ENCODE measurements at regions not wholly inside any gene's neighbourhood (a gene's known extent, or its start where the extent isn't known, plus 50 kb on each side); places are given as distances from the start of the nearest gene placed in this dataset.

DNA sequence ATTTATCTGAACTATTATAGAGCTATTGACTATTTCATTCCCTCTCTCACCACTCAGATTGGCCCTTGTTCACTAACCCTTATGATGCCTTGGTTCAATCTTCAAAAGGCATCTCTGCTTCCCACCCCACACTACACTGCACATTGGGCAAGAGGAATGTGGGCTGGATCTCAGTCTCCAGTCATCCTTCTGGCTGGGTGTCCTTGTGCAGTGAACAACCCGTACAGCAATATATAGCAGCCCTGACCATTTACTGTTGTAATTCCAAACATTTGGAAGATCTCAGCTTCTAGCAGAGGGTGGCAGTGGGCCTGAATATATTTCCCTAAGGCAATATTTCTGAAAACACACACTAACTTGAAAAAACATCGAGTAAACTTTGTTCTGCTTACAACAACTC, 199.2 kb upstream of the GDNF start:
- TF ChIP-seq ZFX (IDR thresholded peaks at IDR 0.05; ENCODE audit: borderline replicate concordance), result no peak
- TF ChIP-seq, protein P1, sequence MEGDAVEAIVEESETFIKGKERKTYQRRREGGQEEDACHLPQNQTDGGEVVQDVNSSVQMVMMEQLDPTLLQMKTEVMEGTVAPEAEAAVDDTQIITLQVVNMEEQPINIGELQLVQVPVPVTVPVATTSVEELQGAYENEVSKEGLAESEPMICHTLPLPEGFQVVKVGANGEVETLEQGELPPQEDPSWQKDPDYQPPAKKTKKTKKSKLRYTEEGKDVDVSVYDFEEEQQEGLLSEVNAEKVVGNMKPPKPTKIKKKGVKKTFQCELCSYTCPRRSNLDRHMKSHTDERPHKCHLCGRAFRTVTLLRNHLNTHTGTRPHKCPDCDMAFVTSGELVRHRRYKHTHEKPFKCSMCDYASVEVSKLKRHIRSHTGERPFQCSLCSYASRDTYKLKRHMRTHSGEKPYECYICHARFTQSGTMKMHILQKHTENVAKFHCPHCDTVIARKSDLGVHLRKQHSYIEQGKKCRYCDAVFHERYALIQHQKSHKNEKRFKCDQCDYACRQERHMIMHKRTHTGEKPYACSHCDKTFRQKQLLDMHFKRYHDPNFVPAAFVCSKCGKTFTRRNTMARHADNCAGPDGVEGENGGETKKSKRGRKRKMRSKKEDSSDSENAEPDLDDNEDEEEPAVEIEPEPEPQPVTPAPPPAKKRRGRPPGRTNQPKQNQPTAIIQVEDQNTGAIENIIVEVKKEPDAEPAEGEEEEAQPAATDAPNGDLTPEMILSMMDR (IDR thresholded peaks at IDR 0.05), result no peak
- H3K27ac ChIP-seq, result no peak overlapping the region

- no peak for TF ChIP-seq ZFX (IDR thresholded peaks at IDR 0.05; ENCODE audit: borderline replicate concordance)
- TF ChIP-seq, protein P1 (IDR thresholded peaks at IDR 0.05), result no peak
Observed at GRCh38 chr5:38036765-38037164, 196.9 kb upstream of the GDNF start.

DNA sequence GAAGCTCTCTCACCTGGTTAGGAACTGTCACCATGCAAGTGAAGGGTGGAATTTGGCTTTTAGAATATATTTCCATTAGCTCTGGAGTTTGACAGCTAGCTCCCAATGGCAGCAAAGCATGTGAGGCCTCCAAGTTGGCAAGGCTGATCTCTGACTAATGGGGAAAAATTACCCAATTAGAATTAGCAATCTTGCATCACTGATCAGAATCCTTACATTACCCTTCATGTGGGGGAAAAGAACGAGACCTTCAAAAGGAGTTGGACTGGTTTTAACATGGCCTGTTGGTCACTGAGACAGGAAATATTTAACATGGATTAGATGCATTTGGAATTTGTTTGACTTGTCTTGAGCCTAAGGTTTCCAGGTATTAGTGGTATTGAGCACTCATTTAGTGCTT, 192.3 kb upstream of the GDNF start:
- no peak overlapping the region for H3K27ac ChIP-seq
- TF ChIP-seq, protein P1 (IDR thresholded peaks at IDR 0.05), result no peak
- TF ChIP-seq ZFX (IDR thresholded peaks at IDR 0.05; ENCODE audit: borderline replicate concordance), result no peak

More at GRCh38 chr5:38036765-38037164, 196.9 kb upstream of the GDNF start:
- H3K27ac ChIP-seq, result no peak overlapping the region

DNA sequence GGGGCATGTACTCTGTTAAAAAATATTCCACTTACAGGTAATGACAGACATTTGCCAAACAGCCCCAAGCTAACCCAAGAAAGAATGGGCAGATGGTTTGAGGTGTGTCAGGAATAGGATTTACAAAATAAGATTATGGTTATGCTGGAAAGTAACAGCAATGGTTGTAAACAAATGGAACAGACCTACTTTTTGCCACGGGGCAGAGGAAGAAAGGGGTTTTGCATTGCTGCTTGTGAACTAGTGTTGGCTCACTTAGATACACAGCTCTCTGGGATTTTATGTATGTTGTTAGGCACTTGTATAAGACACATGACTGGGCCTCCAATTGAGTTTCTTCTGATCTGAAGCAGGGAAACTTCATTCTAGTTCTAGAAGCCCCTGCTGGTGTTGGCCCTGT, 191.5 kb upstream of the GDNF start:
- TF ChIP-seq ZFX (IDR thresholded peaks at IDR 0.05; ENCODE audit: borderline replicate concordance), result no peak
- TF ChIP-seq, protein P1 (IDR thresholded peaks at IDR 0.05), result no peak
- H3K27ac ChIP-seq, result no peak overlapping the region

DNA sequence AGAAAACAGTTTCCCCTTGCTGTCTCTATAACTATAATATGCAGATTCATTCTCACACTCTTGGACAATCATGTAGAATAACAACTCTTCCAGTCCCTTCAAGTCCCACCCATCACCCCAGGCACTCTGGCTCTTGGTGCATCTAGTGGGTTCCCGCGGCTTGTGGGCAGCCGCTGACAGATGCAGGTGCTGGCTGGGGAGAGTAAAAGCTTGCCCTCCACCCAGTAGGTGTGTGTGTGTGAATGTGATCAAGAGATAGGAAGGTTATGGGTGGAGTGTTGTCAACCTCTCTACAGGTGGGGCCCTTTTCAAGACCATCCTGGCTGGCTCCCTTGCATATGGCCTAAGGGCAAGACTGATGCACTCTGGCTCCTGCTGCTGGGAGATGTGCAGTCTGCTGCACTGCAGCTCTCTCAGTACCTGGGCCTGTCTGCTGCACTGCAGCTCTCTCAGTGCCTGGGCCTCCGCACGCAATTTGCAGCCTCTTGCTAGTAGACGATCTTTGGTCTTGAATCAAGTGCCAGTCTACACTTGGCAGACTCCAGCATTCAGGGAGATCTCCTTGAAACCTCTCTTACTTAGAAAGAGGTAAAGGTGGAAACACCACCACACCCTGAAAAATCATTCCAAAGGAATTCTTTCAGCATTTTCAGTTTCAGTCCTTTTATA, 189.7 kb upstream of the GDNF start:
- TF ChIP-seq ZFX (IDR thresholded peaks at IDR 0.05; ENCODE audit: borderline replicate concordance), result no peak
- TF ChIP-seq, protein P1 (IDR thresholded peaks at IDR 0.05), result no peak
- H3K27ac ChIP-seq, result no peak overlapping the region

DNA sequence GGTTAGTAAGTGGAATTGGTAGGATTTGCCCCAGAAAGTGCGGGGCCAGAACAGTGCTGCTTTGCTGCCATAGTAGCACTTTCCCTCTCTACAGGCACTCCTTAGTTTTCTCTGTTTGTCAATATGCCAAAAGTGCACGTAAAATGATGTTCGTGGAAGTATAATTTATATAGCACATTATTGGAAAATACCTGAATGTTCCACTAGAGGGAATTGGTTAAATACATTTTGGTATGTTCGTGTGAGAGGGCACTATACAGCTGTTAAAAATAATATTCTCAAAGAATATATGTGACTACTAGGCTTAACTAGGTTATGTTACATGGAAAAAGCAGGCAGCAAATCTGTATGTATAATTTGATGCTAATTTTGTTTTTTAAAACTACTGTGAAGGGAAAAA, 184.0 kb upstream of the GDNF start:
- TF ChIP-seq, protein P1 (IDR thresholded peaks at IDR 0.05), result peak; percentile 39
- TF ChIP-seq ZFX (IDR thresholded peaks at IDR 0.05; ENCODE audit: borderline replicate concordance), result no peak
- H3K27ac ChIP-seq, result no peak overlapping the region

- TF ChIP-seq, protein P1 (IDR thresholded peaks at IDR 0.05), result no peak
- TF ChIP-seq ZFX (IDR thresholded peaks at IDR 0.05; ENCODE audit: borderline replicate concordance), result no peak
Observed at GRCh38 chr5:38023371-38023770, 183.5 kb upstream of the GDNF start.

More at GRCh38 chr5:38023371-38023770, 183.5 kb upstream of the GDNF start:
- H3K27ac ChIP-seq, result no peak overlapping the region

Data from 22Rv1 (cell line).